HUES64 (cell line): ENCODE measurements at regions not wholly inside any gene's neighbourhood (a gene's known extent, or its start where the extent isn't known, plus 50 kb on each side); places are given as distances from the start of the nearest gene placed in this dataset.

Experiments
- H3K27ac ChIP-seq: 2 replicates; pipeline ENCODE4 v1.7.0; 2013; ENCODE audit warnings: low read depth, low read length, inconsistent platforms
- H3K27me3 ChIP-seq: 2 replicates; pipeline ENCODE4 v1.6.1; 2013; ENCODE audit warnings: mild to moderate bottlenecking, low read length; ENCODE audit not compliant: insufficient read depth
- H3K36me3 ChIP-seq: 2 replicates; pipeline ENCODE4 v1.6.1; 2013; ENCODE audit warnings: mild to moderate bottlenecking, low read length; ENCODE audit not compliant: insufficient read depth
- H3K4me1 ChIP-seq: 2 replicates; pipeline ENCODE4 v1.6.1; 2013; ENCODE audit warnings: mild to moderate bottlenecking, low read length, moderate library complexity; ENCODE audit not compliant: insufficient read depth
- H3K4me3 ChIP-seq: 2 replicates; pipeline ENCODE4 v1.5.1; 2013; ENCODE audit warnings: mild to moderate bottlenecking, low read length, moderate library complexity
- H3K9ac ChIP-seq: 2 replicates; pipeline ENCODE4 v1.6.1; 2013; ENCODE audit warnings: mild to moderate bottlenecking, low read depth, low read length
- H3K9me3 ChIP-seq: 2 replicates; pipeline ENCODE4 v1.6.1; 2013; ENCODE audit warnings: low read depth, low read length; ENCODE audit not compliant: insufficient read depth
- WGBS: fragments of 150-250, 120-280 bp; methylation state at CpG from one replicate; pipeline ENCODE4 v1.1.7; 2013; ENCODE audit warnings: missing lambda C conversion rate; 5-methylcytosine and 5-hydroxymethylcytosine counted together

GRCh38 chr4:129167640-129168260 lies 71.8 kb downstream of the C4orf33 start:
- Histone ChIP-seq H3K9ac (no peak overlapping the region), H3K36me3 (no peaks in the 10 kb centered on the region), H3K27ac (no peak overlapping the region), H3K9me3 (no peaks in the 10 kb centered on the region), H3K27me3 (no peaks in the 10 kb centered on the region), H3K4me3 (no peak overlapping the region), H3K4me1 (no peaks in the 10 kb centered on the region)
- 59% methylated on average over 11 of the region's 13 CpGs for WGBS

- no peaks in the 10 kb centered on the region for H3K4me1 ChIP-seq
- H3K27me3 ChIP-seq, result no peaks in the 10 kb centered on the region
- H3K9ac ChIP-seq, result no peak overlapping the region
- H3K4me3 ChIP-seq, result no peak overlapping the region
- H3K27ac ChIP-seq, result no peak overlapping the region
- no peaks in the 10 kb centered on the region for H3K36me3 ChIP-seq
- no peaks in the 10 kb centered on the region for H3K9me3 ChIP-seq
Observed at GRCh38 chr4:129172181-129172580, 76.2 kb downstream of the C4orf33 start.

- Histone ChIP-seq H3K4me3 (no peak overlapping the region), H3K4me1 (no peaks in the 10 kb centered on the region), H3K9me3 (no peaks in the 10 kb centered on the region), H3K27me3 (no peaks in the 10 kb centered on the region), H3K27ac (no peak overlapping the region), H3K9ac (no peak overlapping the region), H3K36me3 (no peaks in the 10 kb centered on the region)
- 85% methylated on average over 1 of the region's 1 CpG for WGBS
Observed at GRCh38 chr4:129176864-129177263, 80.9 kb downstream of the C4orf33 start.

- no peak overlapping the region for H3K9ac ChIP-seq
- H3K4me1 ChIP-seq, result no peaks in the 10 kb centered on the region
- no peaks in the 10 kb centered on the region for H3K9me3 ChIP-seq
- 83% methylated on average over 1 of the region's 2 CpGs for WGBS
- no peaks in the 10 kb centered on the region for H3K36me3 ChIP-seq
- H3K4me3 ChIP-seq, result no peak overlapping the region
- H3K27me3 ChIP-seq, result no peaks in the 10 kb centered on the region
- no peak overlapping the region for H3K27ac ChIP-seq
Observed at GRCh38 chr4:129179276-129179675, 83.3 kb downstream of the C4orf33 start.

- WGBS, result 91% methylated on average over 4 of the region's 4 CpGs
- Histone ChIP-seq H3K9me3 (no peaks in the 10 kb centered on the region), H3K4me1 (no peaks in the 10 kb centered on the region), H3K36me3 (no peaks in the 10 kb centered on the region), H3K9ac (no peak overlapping the region), H3K27me3 (no peaks in the 10 kb centered on the region), H3K4me3 (no peak overlapping the region), H3K27ac (no peak overlapping the region)
Observed at GRCh38 chr4:129189630-129190029, 93.7 kb downstream of the C4orf33 start.

GRCh38 chr4:129193357-129194100 lies 97.6 kb downstream of the C4orf33 start:
- Histone ChIP-seq H3K4me3 (no peak overlapping the region), H3K9me3 (no peaks in the 10 kb centered on the region), H3K27me3 (no peaks in the 10 kb centered on the region), H3K4me1 (no peaks in the 10 kb centered on the region), H3K9ac (no peak overlapping the region), H3K27ac (no peak overlapping the region), H3K36me3 (no peaks in the 10 kb centered on the region)
- WGBS, result 92% methylated on average over 3 of the region's 3 CpGs

GRCh38 chr4:129208481-129208880 lies 112.5 kb downstream of the C4orf33 start:
- Histone ChIP-seq H3K9me3 (no peaks in the 10 kb centered on the region), H3K4me1 (peaks cover 11% of the 10 kb centered on the region), H3K9ac (no peak overlapping the region), H3K36me3 (no peaks in the 10 kb centered on the region), H3K4me3 (no peak overlapping the region), H3K27me3 (no peaks in the 10 kb centered on the region), H3K27ac (no peak overlapping the region)
- WGBS, result 87% methylated on average over 3 of the region's 3 CpGs

- Histone ChIP-seq H3K27ac (no peak overlapping the region), H3K36me3 (no peaks in the 10 kb centered on the region), H3K4me1 (no peaks in the 10 kb centered on the region), H3K9me3 (no peaks in the 10 kb centered on the region), H3K27me3 (no peaks in the 10 kb centered on the region), H3K9ac (no peak overlapping the region), H3K4me3 (no peak overlapping the region)
- WGBS, result 88% methylated on average over 1 of the region's 1 CpG
Observed at GRCh38 chr4:129213692-129214091, 117.7 kb downstream of the C4orf33 start.

- Histone ChIP-seq H3K27me3 (no peaks in the 10 kb centered on the region), H3K36me3 (no peaks in the 10 kb centered on the region), H3K27ac (no peak overlapping the region), H3K9ac (no peak overlapping the region), H3K9me3 (no peaks in the 10 kb centered on the region), H3K4me1 (no peaks in the 10 kb centered on the region), H3K4me3 (no peak overlapping the region)
- 81% methylated on average over 4 of the region's 4 CpGs for WGBS
Observed at GRCh38 chr4:129218360-129218759, 122.4 kb downstream of the C4orf33 start.

- H3K9ac ChIP-seq, result no peak overlapping the region
- 81% methylated on average over 1 of the region's 1 CpG for WGBS
- H3K4me1 ChIP-seq, result no peaks in the 10 kb centered on the region
- no peaks in the 10 kb centered on the region for H3K36me3 ChIP-seq
- H3K27ac ChIP-seq, result no peak overlapping the region
- no peak overlapping the region for H3K4me3 ChIP-seq
- no peaks in the 10 kb centered on the region for H3K9me3 ChIP-seq
- H3K27me3 ChIP-seq, result no peaks in the 10 kb centered on the region
Observed at GRCh38 chr4:129218897-129219296, 122.9 kb downstream of the C4orf33 start.

- Histone ChIP-seq H3K4me3 (no peak overlapping the region), H3K9ac (no peak overlapping the region), H3K27me3 (no peaks in the 10 kb centered on the region), H3K27ac (no peak overlapping the region), H3K4me1 (no peaks in the 10 kb centered on the region), H3K9me3 (no peaks in the 10 kb centered on the region), H3K36me3 (no peaks in the 10 kb centered on the region)
- 96% methylated on average over 1 of the region's 1 CpG for WGBS
Observed at GRCh38 chr4:129220254-129220653, 124.3 kb downstream of the C4orf33 start.
